Stimulated activated CD4-positive, alpha-beta T cell treated with anti-CD3 and anti-CD28 coated beads, Interleukin-2, amount 100 ng/mL, for 24 hours (primary cell): ENCODE measurements at regions not wholly inside any gene's neighbourhood (a gene's known extent, or its start where the extent isn't known, plus 50 kb on each side); places are given as distances from the start of the nearest gene placed in this dataset.
"Not testable (repeated sequence)": the region's sequence is repeated elsewhere in the genome, so short reads cannot be mapped to it uniquely, and the experiment has no call there.

Experiments used
- DNase-seq, 2 donors: peaks; one replicate each; pipeline ENCODE4 v3.0.0-alpha.2; 2020

DNA sequence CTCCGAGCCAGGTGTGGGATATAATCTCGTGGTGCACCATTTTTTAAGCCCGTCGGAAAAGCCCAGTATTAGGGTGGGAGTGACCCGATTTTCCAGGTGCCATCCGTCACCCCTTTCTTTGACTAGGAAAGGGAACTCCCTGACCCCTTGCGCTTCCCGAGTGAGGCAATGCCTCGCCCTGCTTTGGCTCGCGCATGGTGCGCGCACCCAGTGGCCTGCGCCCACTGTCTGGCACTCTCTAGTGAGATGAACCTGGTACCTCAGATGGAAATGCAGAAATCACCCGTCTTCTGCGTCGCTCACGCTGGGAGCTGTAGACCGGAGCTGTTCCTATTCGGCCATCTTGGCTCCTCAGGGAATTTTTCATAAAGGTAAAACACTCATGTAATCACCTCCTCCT, 63.9 kb downstream of the RWDD3 start:
- not testable (repeated sequence) for DNase-seq

DNA sequence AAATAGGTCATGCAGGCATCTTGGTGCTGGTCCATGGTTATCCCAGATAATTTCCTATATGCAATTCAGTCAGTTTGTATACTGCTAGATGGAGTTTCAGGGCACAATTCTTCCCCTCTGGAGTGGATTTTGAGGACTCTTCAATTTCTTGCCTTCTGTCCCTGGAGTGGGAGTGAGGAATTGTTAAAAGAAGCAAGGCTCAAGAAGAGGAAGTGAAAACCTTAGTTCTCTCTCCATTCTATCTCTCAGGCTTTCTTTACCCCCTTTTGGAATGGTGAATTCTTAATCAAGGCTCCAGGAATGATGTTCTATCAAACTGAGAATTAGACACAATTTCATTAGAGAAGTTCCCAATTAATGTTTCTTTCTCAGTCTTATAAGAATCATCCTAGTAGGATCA, 67.1 kb downstream of the RWDD3 start:
- no peak for DNase-seq

GRCh38 chr1:95301614-95302013, 67.6 kb downstream of the RWDD3 start:
- DNase-seq = no peak

- no peak for DNase-seq
Measured at GRCh38 chr1:95304803-95305202, 70.8 kb downstream of the RWDD3 start.

- DNase-seq = no peak
Measured at GRCh38 chr1:95308276-95309030, 74.4 kb downstream of the RWDD3 start.

GRCh38 chr1:95309031-95309471, 75.0 kb downstream of the RWDD3 start:
- no peak for DNase-seq

- DNase-seq = no peak
Measured at GRCh38 chr1:95311014-95311413, 77.0 kb downstream of the RWDD3 start.

- no peak for DNase-seq
Measured at GRCh38 chr1:95311762-95312161, 77.8 kb downstream of the RWDD3 start.

GRCh38 chr1:95312181-95312580, 78.2 kb downstream of the RWDD3 start:
- no peak for DNase-seq

DNA sequence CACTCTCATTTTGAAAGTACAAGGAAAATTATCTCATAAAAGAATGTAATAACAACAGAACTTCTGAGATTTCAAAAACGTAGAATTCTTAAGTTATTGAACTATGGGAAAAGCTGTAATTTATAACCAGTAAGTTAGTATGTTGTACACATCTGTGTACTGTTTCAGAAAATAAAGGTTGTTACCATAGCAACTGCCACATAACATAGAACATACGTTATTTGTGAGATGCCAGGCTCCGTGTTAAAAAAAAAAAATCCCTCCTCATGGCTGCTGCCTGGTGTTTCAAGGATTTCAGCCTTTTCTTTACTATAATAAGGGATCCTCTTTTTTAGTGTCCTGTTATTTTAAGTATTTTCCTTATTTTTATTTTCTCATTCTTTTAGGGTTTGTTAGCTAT, 79.5 kb downstream of the RWDD3 start:
- no peak for DNase-seq

- DNase-seq = no peak
Measured at GRCh38 chr1:95321531-95321930, 87.5 kb downstream of the RWDD3 start.

- DNase-seq = no peak
Measured at GRCh38 chr1:95323123-95323522, 89.1 kb downstream of the RWDD3 start.

DNA sequence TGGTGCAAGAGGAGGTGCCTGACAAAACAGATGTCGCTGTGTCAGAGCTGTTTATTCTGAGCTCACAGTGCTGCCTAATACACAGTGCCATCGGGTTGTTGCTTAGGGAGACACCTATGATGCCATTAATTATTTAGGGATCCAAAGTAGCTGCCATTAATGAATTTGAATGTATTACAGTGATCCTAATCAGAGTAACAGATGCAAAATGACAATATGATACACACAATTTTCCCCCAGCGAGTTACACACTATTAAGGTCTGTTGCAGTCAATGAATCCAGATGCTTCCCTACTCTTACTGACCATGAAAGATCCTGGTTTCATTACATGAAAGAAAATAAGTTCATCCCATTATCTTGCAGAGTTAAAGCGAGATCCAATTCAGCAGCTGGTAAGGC, 91.3 kb downstream of the RWDD3 start:
- no peak for DNase-seq

GRCh38 chr1:95326023-95326422, 92.0 kb downstream of the RWDD3 start:
- DNase-seq = no peak

DNA sequence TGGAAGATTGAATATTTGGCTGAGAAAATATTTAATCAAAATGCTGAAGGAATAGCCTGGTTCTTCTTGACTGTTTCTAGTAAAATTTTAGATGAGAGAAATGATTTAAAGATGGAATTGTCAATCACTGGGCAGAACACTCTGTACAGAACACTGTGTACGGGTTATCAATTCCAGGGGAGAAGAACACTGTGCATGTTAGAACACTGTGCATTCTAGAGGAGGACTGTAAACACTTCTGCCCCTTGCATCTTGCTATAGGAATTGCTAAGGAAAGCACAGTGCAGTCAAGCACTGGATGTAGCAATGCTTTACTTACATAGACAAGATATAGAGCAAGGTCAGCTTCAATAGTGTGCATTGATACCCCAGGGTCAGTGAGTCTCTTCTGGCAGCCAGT, 98.7 kb downstream of the RWDD3 start:
- no peak for DNase-seq

- DNase-seq = no peak
Measured at GRCh38 chr1:95339377-95339776, 105.4 kb downstream of the RWDD3 start.

GRCh38 chr1:95340061-95340460, 106.1 kb downstream of the RWDD3 start:
- DNase-seq = no peak

DNA sequence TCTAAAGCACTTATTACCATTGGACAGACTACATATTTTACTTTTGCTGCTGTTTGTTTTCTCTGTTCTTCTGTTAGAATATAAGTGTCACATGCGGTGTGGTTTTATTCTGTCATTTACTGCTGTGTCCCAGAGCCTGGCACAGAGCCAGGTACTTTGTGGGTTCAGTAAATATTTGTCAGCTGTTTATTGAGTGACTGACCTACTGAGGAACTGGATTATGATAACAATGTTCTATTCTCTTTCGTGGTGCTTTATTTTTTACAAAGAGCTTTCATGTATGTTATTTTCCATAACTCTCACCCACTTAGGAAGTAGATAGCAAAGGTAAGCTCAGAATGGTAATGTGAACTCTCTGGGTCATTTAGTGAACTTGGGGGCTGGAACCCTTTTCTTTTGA, 118.8 kb downstream of the RWDD3 start:
- no peak for DNase-seq

DNA sequence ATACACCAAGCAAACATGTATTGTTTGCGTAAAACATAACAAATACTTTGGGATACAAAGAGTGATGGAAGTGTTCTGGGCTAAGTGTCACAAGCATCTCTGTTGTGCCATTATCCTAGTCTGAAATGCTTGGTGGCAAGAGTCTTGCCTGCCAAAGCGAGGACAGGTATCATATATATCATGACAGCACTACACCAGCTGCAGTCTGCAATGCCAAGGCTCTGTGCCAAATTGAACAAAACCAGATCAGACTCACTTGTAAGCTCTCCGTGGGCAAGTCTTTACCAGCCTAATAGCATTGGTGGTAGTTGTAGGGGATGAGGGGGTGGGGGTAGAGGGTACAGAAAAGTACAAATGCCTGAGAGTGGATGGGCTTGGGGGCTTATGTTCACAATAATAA, 119.2 kb downstream of the RWDD3 start:
- DNase-seq = no peak

DNA sequence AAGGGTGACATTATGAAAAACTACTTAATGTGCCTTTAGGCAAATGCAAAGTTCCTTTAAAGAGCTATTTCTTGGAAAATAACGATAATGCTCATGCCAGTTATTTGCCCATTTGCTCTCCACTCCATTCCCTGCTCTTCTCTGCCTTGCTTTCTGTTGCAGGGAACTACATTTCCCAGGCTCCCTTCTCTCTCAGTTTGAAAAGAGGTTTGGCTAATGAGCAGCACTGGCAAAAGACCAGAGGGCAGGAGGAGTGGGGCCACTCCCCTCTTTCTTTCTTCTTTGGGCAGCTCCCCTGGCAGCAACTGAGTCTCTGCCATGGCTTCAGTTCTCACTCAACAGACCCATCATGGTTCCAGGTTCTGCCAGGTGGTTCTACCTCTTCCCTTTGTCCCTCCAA, 130.5 kb downstream of the RWDD3 start:
- DNase-seq = no peak

DNA sequence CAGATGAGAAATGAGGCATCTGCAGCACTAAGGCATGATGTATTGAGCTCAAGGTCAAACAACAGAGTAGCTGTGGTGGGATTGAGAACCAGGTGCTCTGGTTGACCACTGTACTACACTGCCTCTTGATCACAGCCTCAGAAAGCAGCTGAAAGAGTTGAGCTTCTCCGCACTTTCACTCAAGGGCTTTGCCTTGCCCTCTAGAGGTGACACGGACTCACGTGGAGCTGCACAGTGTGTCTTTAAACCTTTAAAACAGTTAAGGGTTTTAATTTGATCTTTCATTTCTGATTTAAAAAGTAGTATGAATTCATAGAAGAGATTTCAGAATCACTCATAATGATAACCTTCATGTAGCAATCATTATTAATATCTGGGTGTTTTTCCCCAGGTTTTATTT, 132.5 kb downstream of the RWDD3 start:
- DNase-seq = no peak

- no peak for DNase-seq
Measured at GRCh38 chr1:95368178-95368577, 134.2 kb downstream of the RWDD3 start.

- no peak for DNase-seq
Measured at GRCh38 chr1:95369985-95370690, 136.1 kb downstream of the RWDD3 start.

- DNase-seq = no peak
Measured at GRCh38 chr1:95370691-95371562, 136.9 kb downstream of the RWDD3 start.
